ENCODE measurements at regions not wholly inside any gene's neighbourhood (a gene's known extent, or its start where the extent isn't known, plus 50 kb on each side); places are given as distances from the start of the nearest gene placed in this dataset.

DNA sequence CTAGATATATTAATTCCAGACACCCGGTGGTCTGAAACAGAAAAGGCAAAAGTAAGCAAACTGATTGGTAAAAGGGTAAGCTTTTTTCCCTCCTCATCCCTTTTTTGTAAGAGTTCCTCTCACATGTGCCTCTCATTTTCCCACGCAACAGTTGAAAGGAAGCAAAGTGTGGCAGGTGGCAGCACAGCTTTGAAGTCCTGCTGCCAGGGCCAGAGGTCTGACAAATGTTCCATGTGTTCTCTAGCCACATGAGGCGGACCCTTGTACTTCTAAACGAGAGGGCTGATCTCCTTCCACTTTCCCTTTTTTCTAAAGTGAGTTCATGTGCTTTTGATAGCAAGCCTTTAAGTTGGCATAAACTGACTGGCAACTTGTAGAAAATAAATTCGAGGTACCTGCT lies 217.5 kb downstream of the POLR1F start (continued):
- TF ChIP-seq, protein P1, sequence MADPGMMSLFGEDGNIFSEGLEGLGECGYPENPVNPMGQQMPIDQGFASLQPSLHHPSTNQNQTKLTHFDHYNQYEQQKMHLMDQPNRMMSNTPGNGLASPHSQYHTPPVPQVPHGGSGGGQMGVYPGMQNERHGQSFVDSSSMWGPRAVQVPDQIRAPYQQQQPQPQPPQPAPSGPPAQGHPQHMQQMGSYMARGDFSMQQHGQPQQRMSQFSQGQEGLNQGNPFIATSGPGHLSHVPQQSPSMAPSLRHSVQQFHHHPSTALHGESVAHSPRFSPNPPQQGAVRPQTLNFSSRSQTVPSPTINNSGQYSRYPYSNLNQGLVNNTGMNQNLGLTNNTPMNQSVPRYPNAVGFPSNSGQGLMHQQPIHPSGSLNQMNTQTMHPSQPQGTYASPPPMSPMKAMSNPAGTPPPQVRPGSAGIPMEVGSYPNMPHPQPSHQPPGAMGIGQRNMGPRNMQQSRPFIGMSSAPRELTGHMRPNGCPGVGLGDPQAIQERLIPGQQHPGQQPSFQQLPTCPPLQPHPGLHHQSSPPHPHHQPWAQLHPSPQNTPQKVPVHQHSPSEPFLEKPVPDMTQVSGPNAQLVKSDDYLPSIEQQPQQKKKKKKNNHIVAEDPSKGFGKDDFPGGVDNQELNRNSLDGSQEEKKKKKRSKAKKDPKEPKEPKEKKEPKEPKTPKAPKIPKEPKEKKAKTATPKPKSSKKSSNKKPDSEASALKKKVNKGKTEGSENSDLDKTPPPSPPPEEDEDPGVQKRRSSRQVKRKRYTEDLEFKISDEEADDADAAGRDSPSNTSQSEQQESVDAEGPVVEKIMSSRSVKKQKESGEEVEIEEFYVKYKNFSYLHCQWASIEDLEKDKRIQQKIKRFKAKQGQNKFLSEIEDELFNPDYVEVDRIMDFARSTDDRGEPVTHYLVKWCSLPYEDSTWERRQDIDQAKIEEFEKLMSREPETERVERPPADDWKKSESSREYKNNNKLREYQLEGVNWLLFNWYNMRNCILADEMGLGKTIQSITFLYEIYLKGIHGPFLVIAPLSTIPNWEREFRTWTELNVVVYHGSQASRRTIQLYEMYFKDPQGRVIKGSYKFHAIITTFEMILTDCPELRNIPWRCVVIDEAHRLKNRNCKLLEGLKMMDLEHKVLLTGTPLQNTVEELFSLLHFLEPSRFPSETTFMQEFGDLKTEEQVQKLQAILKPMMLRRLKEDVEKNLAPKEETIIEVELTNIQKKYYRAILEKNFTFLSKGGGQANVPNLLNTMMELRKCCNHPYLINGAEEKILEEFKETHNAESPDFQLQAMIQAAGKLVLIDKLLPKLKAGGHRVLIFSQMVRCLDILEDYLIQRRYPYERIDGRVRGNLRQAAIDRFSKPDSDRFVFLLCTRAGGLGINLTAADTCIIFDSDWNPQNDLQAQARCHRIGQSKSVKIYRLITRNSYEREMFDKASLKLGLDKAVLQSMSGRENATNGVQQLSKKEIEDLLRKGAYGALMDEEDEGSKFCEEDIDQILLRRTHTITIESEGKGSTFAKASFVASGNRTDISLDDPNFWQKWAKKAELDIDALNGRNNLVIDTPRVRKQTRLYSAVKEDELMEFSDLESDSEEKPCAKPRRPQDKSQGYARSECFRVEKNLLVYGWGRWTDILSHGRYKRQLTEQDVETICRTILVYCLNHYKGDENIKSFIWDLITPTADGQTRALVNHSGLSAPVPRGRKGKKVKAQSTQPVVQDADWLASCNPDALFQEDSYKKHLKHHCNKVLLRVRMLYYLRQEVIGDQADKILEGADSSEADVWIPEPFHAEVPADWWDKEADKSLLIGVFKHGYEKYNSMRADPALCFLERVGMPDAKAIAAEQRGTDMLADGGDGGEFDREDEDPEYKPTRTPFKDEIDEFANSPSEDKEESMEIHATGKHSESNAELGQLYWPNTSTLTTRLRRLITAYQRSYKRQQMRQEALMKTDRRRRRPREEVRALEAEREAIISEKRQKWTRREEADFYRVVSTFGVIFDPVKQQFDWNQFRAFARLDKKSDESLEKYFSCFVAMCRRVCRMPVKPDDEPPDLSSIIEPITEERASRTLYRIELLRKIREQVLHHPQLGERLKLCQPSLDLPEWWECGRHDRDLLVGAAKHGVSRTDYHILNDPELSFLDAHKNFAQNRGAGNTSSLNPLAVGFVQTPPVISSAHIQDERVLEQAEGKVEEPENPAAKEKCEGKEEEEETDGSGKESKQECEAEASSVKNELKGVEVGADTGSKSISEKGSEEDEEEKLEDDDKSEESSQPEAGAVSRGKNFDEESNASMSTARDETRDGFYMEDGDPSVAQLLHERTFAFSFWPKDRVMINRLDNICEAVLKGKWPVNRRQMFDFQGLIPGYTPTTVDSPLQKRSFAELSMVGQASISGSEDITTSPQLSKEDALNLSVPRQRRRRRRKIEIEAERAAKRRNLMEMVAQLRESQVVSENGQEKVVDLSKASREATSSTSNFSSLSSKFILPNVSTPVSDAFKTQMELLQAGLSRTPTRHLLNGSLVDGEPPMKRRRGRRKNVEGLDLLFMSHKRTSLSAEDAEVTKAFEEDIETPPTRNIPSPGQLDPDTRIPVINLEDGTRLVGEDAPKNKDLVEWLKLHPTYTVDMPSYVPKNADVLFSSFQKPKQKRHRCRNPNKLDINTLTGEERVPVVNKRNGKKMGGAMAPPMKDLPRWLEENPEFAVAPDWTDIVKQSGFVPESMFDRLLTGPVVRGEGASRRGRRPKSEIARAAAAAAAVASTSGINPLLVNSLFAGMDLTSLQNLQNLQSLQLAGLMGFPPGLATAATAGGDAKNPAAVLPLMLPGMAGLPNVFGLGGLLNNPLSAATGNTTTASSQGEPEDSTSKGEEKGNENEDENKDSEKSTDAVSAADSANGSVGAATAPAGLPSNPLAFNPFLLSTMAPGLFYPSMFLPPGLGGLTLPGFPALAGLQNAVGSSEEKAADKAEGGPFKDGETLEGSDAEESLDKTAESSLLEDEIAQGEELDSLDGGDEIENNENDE (IDR thresholded peaks at IDR 0.05; ENCODE audit: insufficient replicate concordance, low read length): no peak
- TF ChIP-seq RFX5 (IDR thresholded peaks at IDR 0.05; ENCODE audit: borderline replicate concordance, low read depth, low read length) (no peak), GABPA (IDR thresholded peaks at IDR 0.05; ENCODE audit: borderline replicate concordance, insufficient read depth, low read length) (no peak), SIN3A (conservative IDR thresholded peaks at IDR 0.05 in 1 of 2, IDR thresholded peaks at IDR 0.05 in 1 of 2; ENCODE audit: low read depth in 1 of 2, low read length in 2 of 2) (no peak), POLR2AphosphoS5 (IDR thresholded peaks at IDR 0.05; ENCODE audit: low read depth, low read length) (no peak), KDM1A (IDR thresholded peaks at IDR 0.05; ENCODE audit: borderline replicate concordance, low read length) (no peak), EP300 (IDR thresholded peaks at IDR 0.05; ENCODE audit: borderline replicate concordance in 1 of 2, low read depth in 2 of 2, low read length in 2 of 2) (no peak), FOSL1 (IDR thresholded peaks at IDR 0.05; ENCODE audit: insufficient read depth, low read depth, low read length) (no peak), EZH2 (IDR thresholded peaks at IDR 0.05; ENCODE audit: low read depth, low read length, severe bottlenecking) (no peak)
- TF ChIP-seq, protein P2, sequence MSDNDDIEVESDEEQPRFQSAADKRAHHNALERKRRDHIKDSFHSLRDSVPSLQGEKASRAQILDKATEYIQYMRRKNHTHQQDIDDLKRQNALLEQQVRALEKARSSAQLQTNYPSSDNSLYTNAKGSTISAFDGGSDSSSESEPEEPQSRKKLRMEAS (IDR thresholded peaks at IDR 0.05): no peak

Data from H1 (cell line).